ENCODE measurements at regions not wholly inside any gene's neighbourhood (a gene's known extent, or its start where the extent isn't known, plus 50 kb on each side); places are given as distances from the start of the nearest gene placed in this dataset.

DNA sequence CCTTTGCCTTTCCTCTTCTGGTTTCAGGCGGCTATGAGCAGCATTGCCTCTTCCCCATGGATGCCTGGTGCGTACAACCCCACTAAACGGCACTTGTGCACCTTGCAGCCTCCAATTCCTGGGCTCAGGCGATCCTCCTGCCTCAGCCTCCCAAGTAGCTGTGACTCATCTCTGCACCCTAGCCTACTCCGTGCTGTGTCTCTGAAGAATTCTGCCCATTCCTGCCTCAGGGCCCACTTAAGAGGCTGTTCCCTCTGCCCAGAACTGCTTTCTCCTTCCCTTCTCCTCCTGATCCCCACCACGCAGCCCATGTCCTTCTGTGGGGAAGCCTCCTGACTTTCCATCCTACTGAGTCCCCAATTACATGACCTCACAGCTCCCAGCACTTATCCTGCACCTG, 142.2 kb upstream of the ZNF507 start:
- no peaks in the 10 kb centered on the region for H3K4me1 ChIP-seq (ENCODE audit: control insufficient read depth, insufficient read depth, low read length)
- H3K4me3 ChIP-seq (ENCODE audit: low read length), result no peak overlapping the region
- no peaks in the 10 kb centered on the region for H3K36me3 ChIP-seq (ENCODE audit: control insufficient read depth, insufficient read depth, low read length)
- no peak for DNase-seq
- H3K9me3 ChIP-seq (ENCODE audit: control insufficient read depth, low read depth, low read length), result no peaks in the 10 kb centered on the region
- H3K27ac ChIP-seq (ENCODE audit: low read length), result no peak overlapping the region
- no peaks in the 10 kb centered on the region for H3K27me3 ChIP-seq (ENCODE audit: control insufficient read depth, insufficient read depth, low read length)
- WGBS (ENCODE audit: insufficient coverage, low lambda C conversion rate), result no CpG with 5 or more reads among the region's 6 CpGs

- H3K4me1 ChIP-seq (ENCODE audit: control insufficient read depth, insufficient read depth, low read length), result no peaks in the 10 kb centered on the region
- no peaks in the 10 kb centered on the region for H3K27me3 ChIP-seq (ENCODE audit: control insufficient read depth, insufficient read depth, low read length)
- H3K4me3 ChIP-seq (ENCODE audit: low read length), result no peak overlapping the region
- no peak overlapping the region for H3K27ac ChIP-seq (ENCODE audit: low read length)
- H3K9me3 ChIP-seq (ENCODE audit: control insufficient read depth, low read depth, low read length), result peaks cover 1% of the 10 kb centered on the region
- no peaks in the 10 kb centered on the region for H3K36me3 ChIP-seq (ENCODE audit: control insufficient read depth, insufficient read depth, low read length)
- WGBS (ENCODE audit: insufficient coverage, low lambda C conversion rate), result no CpG with 5 or more reads among the region's 5 CpGs
- no peak for DNase-seq
Measured at GRCh38 chr19:32206065-32206464, 139.3 kb upstream of the ZNF507 start.

- no CpG with 5 or more reads among the region's 1 CpG for WGBS (ENCODE audit: insufficient coverage, low lambda C conversion rate)
- Histone ChIP-seq H3K36me3 (ENCODE audit: control insufficient read depth, insufficient read depth, low read length) (no peaks in the 10 kb centered on the region), H3K4me3 (ENCODE audit: low read length) (no peak overlapping the region), H3K4me1 (ENCODE audit: control insufficient read depth, insufficient read depth, low read length) (no peaks in the 10 kb centered on the region), H3K9me3 (ENCODE audit: control insufficient read depth, low read depth, low read length) (peaks cover 5% of the 10 kb centered on the region), H3K27me3 (ENCODE audit: control insufficient read depth, insufficient read depth, low read length) (no peaks in the 10 kb centered on the region), H3K27ac (ENCODE audit: low read length) (no peak overlapping the region)
- no peak for DNase-seq
Measured at GRCh38 chr19:32208060-32208459, 137.3 kb upstream of the ZNF507 start.

DNA sequence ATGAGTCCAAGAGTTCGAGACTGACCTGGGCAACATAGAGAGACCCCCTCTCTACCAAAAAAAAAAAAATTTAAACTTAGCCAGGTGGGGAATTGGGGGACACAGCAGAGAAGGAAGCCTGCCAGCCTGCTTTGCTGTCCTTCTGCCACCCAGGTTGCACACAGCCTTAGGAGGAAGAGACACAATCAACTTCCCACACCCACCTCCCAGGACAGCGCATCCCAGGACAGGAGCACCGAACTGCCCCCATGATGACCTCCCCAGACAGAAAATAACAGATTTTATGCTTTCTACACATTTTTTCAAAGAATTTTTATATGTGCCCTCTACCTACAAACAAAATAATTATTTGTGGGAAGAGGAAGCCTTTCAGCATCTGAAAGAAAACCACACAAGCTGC, 126.0 kb upstream of the ZNF507 start:
- no peaks in the 10 kb centered on the region for H3K9me3 ChIP-seq (ENCODE audit: control insufficient read depth, low read depth, low read length)
- H3K4me3 ChIP-seq (ENCODE audit: low read length), result no peak overlapping the region
- peaks cover 16% of the 10 kb centered on the region for H3K27me3 ChIP-seq (ENCODE audit: control insufficient read depth, insufficient read depth, low read length)
- DNase-seq, result no peak
- WGBS (ENCODE audit: insufficient coverage, low lambda C conversion rate), result no CpG with 5 or more reads among the region's 3 CpGs
- no peaks in the 10 kb centered on the region for H3K36me3 ChIP-seq (ENCODE audit: control insufficient read depth, insufficient read depth, low read length)
- no peaks in the 10 kb centered on the region for H3K4me1 ChIP-seq (ENCODE audit: control insufficient read depth, insufficient read depth, low read length)
- no peak overlapping the region for H3K27ac ChIP-seq (ENCODE audit: low read length)

- 78% methylated on average over 1 of the region's 4 CpGs for WGBS (ENCODE audit: insufficient coverage, low lambda C conversion rate)
Measured at GRCh38 chr19:32219881-32220472, 125.4 kb upstream of the ZNF507 start.

GRCh38 chr19:32220951-32221350, 124.5 kb upstream of the ZNF507 start:
- Histone ChIP-seq H3K27me3 (ENCODE audit: control insufficient read depth, insufficient read depth, low read length) (peaks cover 22% of the 10 kb centered on the region), H3K4me1 (ENCODE audit: control insufficient read depth, insufficient read depth, low read length) (no peaks in the 10 kb centered on the region), H3K9me3 (ENCODE audit: control insufficient read depth, low read depth, low read length) (no peaks in the 10 kb centered on the region), H3K36me3 (ENCODE audit: control insufficient read depth, insufficient read depth, low read length) (no peaks in the 10 kb centered on the region), H3K27ac (ENCODE audit: low read length) (no peak overlapping the region), H3K4me3 (ENCODE audit: low read length) (no peak overlapping the region)
- no CpG with 5 or more reads among the region's 8 CpGs for WGBS (ENCODE audit: insufficient coverage, low lambda C conversion rate)
- DNase-seq, result no peak

More at GRCh38 chr19:32219881-32220472, 125.4 kb upstream of the ZNF507 start:
- Histone ChIP-seq H3K36me3 (ENCODE audit: control insufficient read depth, insufficient read depth, low read length) (no peaks in the 10 kb centered on the region), H3K4me1 (ENCODE audit: control insufficient read depth, insufficient read depth, low read length) (no peaks in the 10 kb centered on the region), H3K4me3 (ENCODE audit: low read length) (no peak overlapping the region), H3K27ac (ENCODE audit: low read length) (no peak overlapping the region), H3K9me3 (ENCODE audit: control insufficient read depth, low read depth, low read length) (no peaks in the 10 kb centered on the region), H3K27me3 (ENCODE audit: control insufficient read depth, insufficient read depth, low read length) (peaks cover 18% of the 10 kb centered on the region)
- no peak for DNase-seq

DNA sequence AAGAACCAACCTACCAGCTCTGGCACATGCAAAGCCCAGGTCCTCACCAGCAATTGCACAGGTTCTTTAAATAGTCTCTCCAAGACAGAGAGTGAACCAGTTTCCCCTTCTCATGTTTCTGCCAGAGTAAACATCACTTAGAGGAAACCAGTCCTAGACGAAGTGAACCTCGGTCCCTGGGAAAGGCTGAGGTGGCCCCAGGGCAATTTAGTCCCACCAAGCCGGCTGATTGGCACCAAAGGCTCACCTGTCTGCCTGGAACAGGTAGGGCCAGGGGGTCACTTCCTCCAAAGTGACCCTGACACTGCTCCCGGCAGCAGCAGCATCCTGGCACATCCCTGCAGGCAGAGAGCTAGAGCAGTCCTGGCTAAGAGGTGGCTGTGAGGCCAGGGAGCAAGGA, 122.9 kb upstream of the ZNF507 start:
- peaks cover 22% of the 10 kb centered on the region for H3K27me3 ChIP-seq (ENCODE audit: control insufficient read depth, insufficient read depth, low read length)
- no peak overlapping the region for H3K4me3 ChIP-seq (ENCODE audit: low read length)
- no peaks in the 10 kb centered on the region for H3K36me3 ChIP-seq (ENCODE audit: control insufficient read depth, insufficient read depth, low read length)
- no peak for DNase-seq
- no peaks in the 10 kb centered on the region for H3K9me3 ChIP-seq (ENCODE audit: control insufficient read depth, low read depth, low read length)
- WGBS (ENCODE audit: insufficient coverage, low lambda C conversion rate), result no CpG with 5 or more reads among the region's 4 CpGs
- no peak overlapping the region for H3K27ac ChIP-seq (ENCODE audit: low read length)
- H3K4me1 ChIP-seq (ENCODE audit: control insufficient read depth, insufficient read depth, low read length), result no peaks in the 10 kb centered on the region

GRCh38 chr19:32223106-32223505, 122.3 kb upstream of the ZNF507 start:
- WGBS (ENCODE audit: insufficient coverage, low lambda C conversion rate), result 100% methylated on average over 1 of the region's 1 CpG
- H3K9me3 ChIP-seq (ENCODE audit: control insufficient read depth, low read depth, low read length), result no peaks in the 10 kb centered on the region
- no peak for DNase-seq

GRCh38 chr19:32223595-32224370, 121.6 kb upstream of the ZNF507 start:
- H3K27me3 ChIP-seq (ENCODE audit: control insufficient read depth, insufficient read depth, low read length), result peaks cover 22% of the 10 kb centered on the region
- DNase-seq, result no peak
- no peaks in the 10 kb centered on the region for H3K36me3 ChIP-seq (ENCODE audit: control insufficient read depth, insufficient read depth, low read length)
- no peak overlapping the region for H3K4me3 ChIP-seq (ENCODE audit: low read length)
- WGBS (ENCODE audit: insufficient coverage, low lambda C conversion rate), result no CpG with 5 or more reads among the region's 29 CpGs
- no peaks in the 10 kb centered on the region for H3K4me1 ChIP-seq (ENCODE audit: control insufficient read depth, insufficient read depth, low read length)
- no peaks in the 10 kb centered on the region for H3K9me3 ChIP-seq (ENCODE audit: control insufficient read depth, low read depth, low read length)
- H3K27ac ChIP-seq (ENCODE audit: low read length), result no peak overlapping the region

More at GRCh38 chr19:32223106-32223505, 122.3 kb upstream of the ZNF507 start:
- no peaks in the 10 kb centered on the region for H3K4me1 ChIP-seq (ENCODE audit: control insufficient read depth, insufficient read depth, low read length)
- no peak overlapping the region for H3K27ac ChIP-seq (ENCODE audit: low read length)
- H3K36me3 ChIP-seq (ENCODE audit: control insufficient read depth, insufficient read depth, low read length), result no peaks in the 10 kb centered on the region
- H3K27me3 ChIP-seq (ENCODE audit: control insufficient read depth, insufficient read depth, low read length), result peaks cover 22% of the 10 kb centered on the region
- no peak overlapping the region for H3K4me3 ChIP-seq (ENCODE audit: low read length)

- peak; percentile 32 to 37 for DNase-seq
- no peaks in the 10 kb centered on the region for H3K9me3 ChIP-seq (ENCODE audit: control insufficient read depth, low read depth, low read length)
- WGBS (ENCODE audit: insufficient coverage, low lambda C conversion rate), result 8% methylated on average over 5 of the region's 51 CpGs
- H3K4me1 ChIP-seq (ENCODE audit: control insufficient read depth, insufficient read depth, low read length), result no peaks in the 10 kb centered on the region
- H3K4me3 ChIP-seq (ENCODE audit: low read length), result no peak overlapping the region
- H3K27ac ChIP-seq (ENCODE audit: low read length), result no peak overlapping the region
- peaks cover 22% of the 10 kb centered on the region for H3K27me3 ChIP-seq (ENCODE audit: control insufficient read depth, insufficient read depth, low read length)
- H3K36me3 ChIP-seq (ENCODE audit: control insufficient read depth, insufficient read depth, low read length), result no peaks in the 10 kb centered on the region
Measured at GRCh38 chr19:32224371-32225244, 120.8 kb upstream of the ZNF507 start.

Data from large intestine (tissue), 3 donors.